Suprapubic skin (tissue), 4 donors: ENCODE measurements at regions not wholly inside any gene's neighbourhood (a gene's known extent, or its start where the extent isn't known, plus 50 kb on each side); places are given as distances from the start of the nearest gene placed in this dataset.

Experiments used
- DNase-seq, 2 donors: peaks; one replicate each; pipeline ENCODE4 v3.0.0-alpha.2; 2019; ENCODE audit warnings: low spot score in 2 of 2
- H3K27ac ChIP-seq: fragments of 200-600 bp; sonication (generic); one replicate; pipeline ENCODE4 v1.5.1; 2019
- H3K27me3 ChIP-seq: fragments of 200-600 bp; sonication (generic); one replicate; pipeline ENCODE4 v1.5.1; 2019
- H3K36me3 ChIP-seq: fragments of 200-600 bp; sonication (generic); one replicate; pipeline ENCODE4 v1.5.1; 2019
- H3K4me1 ChIP-seq: fragments of 200-600 bp; sonication (generic); one replicate; pipeline ENCODE4 v1.5.1; 2019
- H3K4me3 ChIP-seq: fragments of 200-600 bp; sonication (generic); one replicate; pipeline ENCODE4 v1.5.1; 2019; ENCODE audit warnings: mild to moderate bottlenecking
- H3K9me3 ChIP-seq: fragments of 200-600 bp; sonication (generic); one replicate; pipeline ENCODE4 v1.5.1; 2019
- EP300 ChIP-seq: sonication (generic); formaldehyde crosslinking; IDR thresholded peaks from one replicate; pipeline ENCODE4 v1.6.1; 2017; ENCODE audit warnings: antibody characterized with exemption
- POLR2A ChIP-seq, 2 donors: fragments of 450-650 bp; IDR thresholded peaks; one replicate each; pipeline ENCODE4 v1.6.1; 2017; ENCODE audit warnings: antibody characterized with exemption in 2 of 2, mild to moderate bottlenecking in 2 of 2, moderate library complexity in 2 of 2
- POLR2AphosphoS5 ChIP-seq, 3 donors: sonication (generic); formaldehyde crosslinking; IDR thresholded peaks; one replicate each; pipeline ENCODE4 v1.6.1; 2017; ENCODE audit warnings: antibody characterized with exemption in 3 of 3
- WGBS: methylation state at CpG from one replicate; pipeline ENCODE4 v1.1.5; 2018; 5-methylcytosine and 5-hydroxymethylcytosine counted together
- TF ChIP-seq, protein P1 (sequence below), 2 donors: fragments of 200-600 bp in 1 of 2; fragments of 450-650 bp in 1 of 2; sonication (generic) in 1 of 2; IDR thresholded peaks; one replicate each; pipeline ENCODE4 v1.5.1; 2016 to 2019; ENCODE audit warnings: antibody characterized with exemption in 2 of 2, mild to moderate bottlenecking in 1 of 2, moderate library complexity in 1 of 2

DNA sequence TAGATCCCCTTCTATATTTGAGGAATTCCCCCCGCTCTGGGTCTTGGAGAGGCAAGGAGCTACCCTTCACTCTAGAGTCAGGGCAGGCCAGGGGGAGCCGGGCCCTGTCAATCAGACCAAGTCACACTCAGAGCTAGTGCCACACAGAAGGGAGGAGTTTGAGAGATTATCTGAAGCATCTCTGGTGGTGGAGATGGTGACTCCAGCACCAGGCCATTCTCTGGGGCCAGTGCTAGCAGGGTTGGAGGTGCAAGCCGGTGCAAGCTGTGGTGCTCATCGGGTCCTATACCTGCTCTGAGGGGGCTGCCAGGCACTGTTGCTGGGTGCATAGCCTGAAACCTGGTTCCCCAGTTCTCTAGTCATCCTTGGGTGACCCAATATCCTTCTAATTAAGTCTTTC, 201.2 kb downstream of the COPRS start:
- no peak for DNase-seq
- 94% methylated on average over 4 of the region's 4 CpGs for WGBS

DNA sequence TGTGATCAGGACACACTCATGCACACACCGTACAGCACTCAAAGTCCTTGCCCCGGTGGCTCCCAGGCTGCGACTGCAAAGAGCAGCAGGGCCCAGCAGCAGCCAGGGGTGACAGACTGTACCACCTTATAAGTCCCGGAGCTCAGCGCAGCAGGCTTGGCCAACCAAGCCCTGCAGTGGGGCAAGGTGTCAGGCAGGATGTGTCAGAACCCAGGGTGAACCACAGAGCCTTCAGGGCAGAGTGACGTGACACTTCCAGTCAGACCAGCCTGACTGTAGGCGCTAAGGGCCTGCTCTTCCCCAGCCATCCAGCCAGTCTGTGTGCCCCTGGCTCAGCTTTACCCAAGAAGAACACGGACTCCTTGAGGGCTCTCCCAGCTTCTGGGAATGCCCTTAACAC, 204.1 kb downstream of the COPRS start:
- H3K27ac ChIP-seq: no peak overlapping the region
- TF ChIP-seq EP300: no peak
- no peak for TF ChIP-seq POLR2AphosphoS5 (IDR thresholded peaks at IDR 0.05)
- TF ChIP-seq, protein P1, sequence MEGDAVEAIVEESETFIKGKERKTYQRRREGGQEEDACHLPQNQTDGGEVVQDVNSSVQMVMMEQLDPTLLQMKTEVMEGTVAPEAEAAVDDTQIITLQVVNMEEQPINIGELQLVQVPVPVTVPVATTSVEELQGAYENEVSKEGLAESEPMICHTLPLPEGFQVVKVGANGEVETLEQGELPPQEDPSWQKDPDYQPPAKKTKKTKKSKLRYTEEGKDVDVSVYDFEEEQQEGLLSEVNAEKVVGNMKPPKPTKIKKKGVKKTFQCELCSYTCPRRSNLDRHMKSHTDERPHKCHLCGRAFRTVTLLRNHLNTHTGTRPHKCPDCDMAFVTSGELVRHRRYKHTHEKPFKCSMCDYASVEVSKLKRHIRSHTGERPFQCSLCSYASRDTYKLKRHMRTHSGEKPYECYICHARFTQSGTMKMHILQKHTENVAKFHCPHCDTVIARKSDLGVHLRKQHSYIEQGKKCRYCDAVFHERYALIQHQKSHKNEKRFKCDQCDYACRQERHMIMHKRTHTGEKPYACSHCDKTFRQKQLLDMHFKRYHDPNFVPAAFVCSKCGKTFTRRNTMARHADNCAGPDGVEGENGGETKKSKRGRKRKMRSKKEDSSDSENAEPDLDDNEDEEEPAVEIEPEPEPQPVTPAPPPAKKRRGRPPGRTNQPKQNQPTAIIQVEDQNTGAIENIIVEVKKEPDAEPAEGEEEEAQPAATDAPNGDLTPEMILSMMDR (IDR thresholded peaks at IDR 0.05): no peak
- no peak for TF ChIP-seq POLR2A (IDR thresholded peaks at IDR 0.05)
- 49% methylated on average over 7 of the region's 8 CpGs for WGBS
- H3K9me3 ChIP-seq: no peaks in the 10 kb centered on the region
- peak in 1 of 2 donors; percentile 72 for DNase-seq
- H3K4me3 ChIP-seq: no peak overlapping the region
- peaks cover 20% of the 10 kb centered on the region for H3K4me1 ChIP-seq
- no peaks in the 10 kb centered on the region for H3K27me3 ChIP-seq
- H3K36me3 ChIP-seq: no peaks in the 10 kb centered on the region

More for the DNA sequence above, 201.2 kb downstream of the COPRS start:
- Histone ChIP-seq H3K27me3 (no peaks in the 10 kb centered on the region), H3K4me1 (peaks cover 20% of the 10 kb centered on the region), H3K4me3 (no peak overlapping the region), H3K36me3 (no peaks in the 10 kb centered on the region), H3K9me3 (peaks cover 9% of the 10 kb centered on the region), H3K27ac (no peak overlapping the region)
- TF ChIP-seq, protein P1 (IDR thresholded peaks at IDR 0.05): no peak
- TF ChIP-seq POLR2A (IDR thresholded peaks at IDR 0.05) (no peak), EP300 (no peak), POLR2AphosphoS5 (IDR thresholded peaks at IDR 0.05) (no peak)

DNA sequence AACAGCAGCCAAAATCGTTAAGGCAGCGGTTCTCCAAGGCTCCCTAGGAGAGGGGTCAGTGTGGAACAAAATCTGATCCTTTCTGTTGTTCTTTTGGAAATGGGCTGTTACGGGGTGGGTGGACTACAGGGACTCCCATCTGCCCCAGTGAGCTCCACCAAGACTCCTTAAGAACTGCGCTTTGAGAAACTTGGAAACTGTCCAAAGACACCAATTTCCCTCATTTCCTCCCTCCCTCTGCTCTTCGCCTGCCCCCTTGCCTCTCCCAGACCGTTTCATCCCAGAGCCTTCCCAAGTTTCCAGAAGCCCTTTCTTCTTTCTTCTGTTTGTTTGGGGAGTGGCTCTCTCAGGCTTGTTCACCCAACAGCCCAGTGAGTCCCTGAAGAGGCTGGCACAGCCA, 205.4 kb downstream of the COPRS start:
- Histone ChIP-seq H3K27me3 (no peaks in the 10 kb centered on the region), H3K4me3 (no peak overlapping the region), H3K9me3 (no peaks in the 10 kb centered on the region), H3K36me3 (no peaks in the 10 kb centered on the region), H3K4me1 (peaks cover 20% of the 10 kb centered on the region), H3K27ac (no peak overlapping the region)
- no peak for DNase-seq
- TF ChIP-seq POLR2A (IDR thresholded peaks at IDR 0.05) (no peak), POLR2AphosphoS5 (IDR thresholded peaks at IDR 0.05) (no peak), EP300 (no peak)
- TF ChIP-seq, protein P1 (IDR thresholded peaks at IDR 0.05): no peak
- 53% methylated on average over 6 of the region's 6 CpGs for WGBS

DNA sequence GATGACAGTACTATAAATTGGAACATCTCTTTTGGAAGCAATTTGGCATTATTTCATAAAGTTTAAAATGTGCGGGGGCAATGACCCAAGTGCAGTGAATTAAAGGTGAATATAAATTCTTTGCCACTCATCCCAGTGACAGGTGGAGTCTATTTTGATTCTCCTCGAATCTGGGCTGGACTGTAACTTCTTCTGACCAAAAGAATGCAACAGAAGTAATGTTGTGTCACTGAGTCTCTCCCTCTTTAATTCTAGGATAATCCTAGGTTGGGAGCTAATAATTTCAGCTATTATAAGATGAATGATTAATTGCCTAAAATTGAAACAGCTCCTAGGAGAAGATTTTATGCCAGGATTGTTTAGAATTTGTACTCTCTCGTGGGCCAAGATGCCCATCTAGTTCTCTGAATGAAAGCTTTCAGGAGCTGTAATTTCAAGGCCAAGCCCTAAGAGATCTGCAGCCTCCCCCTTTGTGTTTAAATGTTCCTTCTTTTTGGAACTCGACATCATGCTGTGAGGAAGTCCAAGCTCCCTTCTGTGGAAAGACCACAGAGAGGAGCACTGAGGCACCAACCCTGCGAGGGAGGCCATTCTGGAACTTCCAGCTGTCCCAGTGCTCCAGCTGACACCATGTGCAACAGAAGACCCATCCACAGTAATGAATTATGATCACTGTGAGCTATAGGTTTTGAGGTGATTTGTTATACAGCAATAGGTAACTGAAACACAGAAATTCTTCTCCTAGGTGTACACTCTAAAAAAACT, 208.1 kb downstream of the COPRS start:
- peak in 1 of 2 donors; percentile 4 for DNase-seq
- no peaks in the 10 kb centered on the region for H3K9me3 ChIP-seq
- no peaks in the 10 kb centered on the region for H3K36me3 ChIP-seq
- H3K27me3 ChIP-seq: no peaks in the 10 kb centered on the region
- peaks cover 20% of the 10 kb centered on the region for H3K4me1 ChIP-seq
- no peak overlapping the region for H3K27ac ChIP-seq
- TF ChIP-seq POLR2AphosphoS5 (IDR thresholded peaks at IDR 0.05) (no peak), POLR2A (IDR thresholded peaks at IDR 0.05) (no peak), EP300 (no peak)
- TF ChIP-seq, protein P1 (IDR thresholded peaks at IDR 0.05): no peak
- WGBS: 72% methylated on average over 5 of the region's 5 CpGs
- H3K4me3 ChIP-seq: no peak overlapping the region

DNA sequence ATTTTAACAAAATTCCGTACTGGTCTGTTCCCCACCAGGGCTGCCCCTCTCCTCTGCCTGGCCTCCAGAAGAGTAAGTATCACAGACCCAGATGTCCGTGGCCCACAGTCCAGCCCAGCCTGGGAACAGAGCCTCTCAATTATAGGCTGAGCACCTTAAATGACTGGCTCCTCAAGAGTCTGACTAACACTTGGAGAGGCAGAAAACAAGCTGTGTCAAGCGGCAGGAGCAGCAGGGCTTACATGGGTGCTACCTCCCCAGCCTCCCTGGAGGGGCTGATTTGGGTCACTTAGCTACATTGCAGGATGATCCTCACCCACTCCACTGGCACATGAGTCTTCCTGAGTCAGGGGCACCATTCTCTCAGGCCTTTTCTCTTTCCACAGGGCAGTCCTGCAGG, 209.7 kb downstream of the COPRS start:
- Histone ChIP-seq H3K27ac (no peak overlapping the region), H3K4me1 (peaks cover 8% of the 10 kb centered on the region), H3K4me3 (no peak overlapping the region), H3K36me3 (no peaks in the 10 kb centered on the region), H3K9me3 (no peaks in the 10 kb centered on the region), H3K27me3 (no peaks in the 10 kb centered on the region)
- TF ChIP-seq EP300 (no peak), POLR2AphosphoS5 (IDR thresholded peaks at IDR 0.05) (no peak), POLR2A (IDR thresholded peaks at IDR 0.05) (no peak)
- TF ChIP-seq, protein P1 (IDR thresholded peaks at IDR 0.05): no peak
- DNase-seq: no peak
- 72% methylated on average over 3 of the region's 3 CpGs for WGBS
